H1 (cell line): ENCODE measurements at regions not wholly inside any gene's neighbourhood (a gene's known extent, or its start where the extent isn't known, plus 50 kb on each side); places are given as distances from the start of the nearest gene placed in this dataset.
A peak's percentile ranks its signal among the peaks of the same experiment; 100 is the strongest.

Source experiments
- SP1 ChIP-seq: IDR thresholded peaks from 2 replicates; pipeline ENCODE4 v1.6.1; 2011; ENCODE audit warnings: low read depth, low read length
- TAF1 ChIP-seq: IDR thresholded peaks from 2 replicates; pipeline ENCODE4 v1.6.1; 2011; ENCODE audit warnings: mild to moderate bottlenecking, low read depth, low read length
- YY1 ChIP-seq: IDR thresholded peaks from 2 replicates; pipeline ENCODE4 v1.6.1; 2011; ENCODE audit warnings: low read depth, mild to moderate bottlenecking, low read length
- TF ChIP-seq, protein P1 (sequence below), 3 experiments: IDR thresholded peaks; 1 replicate in 2 of 3; 2 replicates in 1 of 3; pipeline versions ENCODE4 v1.5.1 to v1.6.1; 2011; ENCODE audit warnings: low read length in 3 of 3, mild to moderate bottlenecking in 3 of 3, inconsistent platforms in 2 of 3, low read depth in 1 of 3, moderate library complexity in 1 of 3; ENCODE audit not compliant: insufficient read depth in 1 of 3; ENCODE audit errors: control extremely low read depth in 1 of 3

DNA sequence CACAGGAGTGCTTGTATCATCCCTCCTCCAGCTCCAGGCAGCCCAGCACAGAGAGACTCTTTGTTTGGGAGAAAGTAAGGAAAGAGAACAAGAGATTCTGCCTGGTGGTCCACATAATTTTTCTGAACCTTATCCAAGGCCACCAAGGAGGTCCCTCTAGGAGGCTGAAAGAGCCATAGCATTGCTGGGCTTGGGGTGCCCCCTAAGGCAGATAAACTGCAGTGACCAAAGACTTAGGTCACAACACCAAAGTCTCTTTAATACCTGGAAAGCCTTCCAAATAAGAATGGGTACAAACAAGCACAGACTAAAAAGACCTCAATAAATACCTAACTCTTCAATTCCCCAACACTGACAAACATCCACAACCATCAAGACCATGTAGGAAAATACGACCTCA is 310.2 kb upstream of the PPP2R3A start:
- TF ChIP-seq, protein P1, sequence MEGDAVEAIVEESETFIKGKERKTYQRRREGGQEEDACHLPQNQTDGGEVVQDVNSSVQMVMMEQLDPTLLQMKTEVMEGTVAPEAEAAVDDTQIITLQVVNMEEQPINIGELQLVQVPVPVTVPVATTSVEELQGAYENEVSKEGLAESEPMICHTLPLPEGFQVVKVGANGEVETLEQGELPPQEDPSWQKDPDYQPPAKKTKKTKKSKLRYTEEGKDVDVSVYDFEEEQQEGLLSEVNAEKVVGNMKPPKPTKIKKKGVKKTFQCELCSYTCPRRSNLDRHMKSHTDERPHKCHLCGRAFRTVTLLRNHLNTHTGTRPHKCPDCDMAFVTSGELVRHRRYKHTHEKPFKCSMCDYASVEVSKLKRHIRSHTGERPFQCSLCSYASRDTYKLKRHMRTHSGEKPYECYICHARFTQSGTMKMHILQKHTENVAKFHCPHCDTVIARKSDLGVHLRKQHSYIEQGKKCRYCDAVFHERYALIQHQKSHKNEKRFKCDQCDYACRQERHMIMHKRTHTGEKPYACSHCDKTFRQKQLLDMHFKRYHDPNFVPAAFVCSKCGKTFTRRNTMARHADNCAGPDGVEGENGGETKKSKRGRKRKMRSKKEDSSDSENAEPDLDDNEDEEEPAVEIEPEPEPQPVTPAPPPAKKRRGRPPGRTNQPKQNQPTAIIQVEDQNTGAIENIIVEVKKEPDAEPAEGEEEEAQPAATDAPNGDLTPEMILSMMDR (IDR thresholded peaks at IDR 0.05; ENCODE audit: control extremely low read depth in 1 of 3, insufficient read depth in 1 of 3, low read depth in 1 of 3, low read length in 3 of 3): peak; percentile 7 to 30 (median 15); a peak in 2 of 4 replicates
- TF ChIP-seq TAF1 (no peak), SP1 (no peak), YY1 (no peak)
